ENCODE measurements at regions not wholly inside any gene's neighbourhood (a gene's known extent, or its start where the extent isn't known, plus 50 kb on each side); places are given as distances from the start of the nearest gene placed in this dataset.

GRCh38 chr21:33135925-33136324, 66.0 kb downstream of the OLIG1 start:
- H3K4me1 ChIP-seq (ENCODE audit: control insufficient read depth in 1 of 2, insufficient read depth in 2 of 2, low read depth in 1 of 2, low read length in 1 of 2): no peaks in the 10 kb centered on the region
- no peak overlapping the region for H3K9ac ChIP-seq
- H2AFZ ChIP-seq (ENCODE audit: low read depth): no peak overlapping the region
- no peaks in the 10 kb centered on the region for H4K20me1 ChIP-seq (ENCODE audit: insufficient read depth)
- no peak overlapping the region for H3K4me3 ChIP-seq (ENCODE audit: low read depth in 2 of 2, low read length in 1 of 2)
- H3K9me3 ChIP-seq: no peaks in the 10 kb centered on the region
- TF ChIP-seq IRF3 (IDR thresholded peaks at IDR 0.05; ENCODE audit: low read depth, low read length) (no peak), MXI1 (IDR thresholded peaks at IDR 0.05; ENCODE audit: low read depth, low read length) (no peak), MEF2A (IDR thresholded peaks at IDR 0.05; ENCODE audit: borderline replicate concordance, low read depth) (no peak), ELF1 (IDR thresholded peaks at IDR 0.05) (no peak), FOXJ3 (CRISPR knock-in tag; IDR thresholded peaks at IDR 0.05) (no peak), JUND (IDR thresholded peaks at IDR 0.05) (no peak), NFIC (IDR thresholded peaks at IDR 0.05; ENCODE audit: borderline replicate concordance) (no peak), FOXM1 (IDR thresholded peaks at IDR 0.05; ENCODE audit: low read depth) (no peak), USF1 (IDR thresholded peaks at IDR 0.05; ENCODE audit: borderline replicate concordance, low read depth) (no peak), MAX (IDR thresholded peaks at IDR 0.05; ENCODE audit: low read depth) (no peak), USF2 (IDR thresholded peaks at IDR 0.05; ENCODE audit: borderline replicate concordance, low read depth, low read length) (no peak), SIN3A (IDR thresholded peaks at IDR 0.05; ENCODE audit: borderline replicate concordance, low read depth, low read length) (no peak)
- H3F3A ChIP-seq (replicated peaks; ENCODE audit: insufficient read depth): no peaks in the 10 kb centered on the region
- peaks cover 93% of the 10 kb centered on the region for H3K27me3 ChIP-seq (ENCODE audit: insufficient read depth)
- no peak overlapping the region for H3K27ac ChIP-seq (ENCODE audit: low read depth in 2 of 2, low read length in 1 of 2)
- DNase-seq: no peak
- H3K79me2 ChIP-seq (ENCODE audit: insufficient read depth): no peaks in the 10 kb centered on the region
- ChIA-PET POLR2A (no interaction called here), CTCF (interaction anchor here (0.9 to 1.3 kb wide), 2 partner anchors 9 to 61 kb away, joined by 3 to 7 read pairs; no protein-coding TSS in a partner anchor)
- H3K4me2 ChIP-seq: no peak overlapping the region
- no peaks in the 10 kb centered on the region for H3K9me2 ChIP-seq
- WGBS (ENCODE audit: low lambda C conversion rate): 23% methylated on average over 8 of the region's 8 CpGs
- H3K36me3 ChIP-seq (replicated peaks in 1 of 2; ENCODE audit: control insufficient read depth in 1 of 2, insufficient read depth in 2 of 2, low read length in 1 of 2): no peaks in the 10 kb centered on the region

- Histone ChIP-seq H3K9me2 (no peaks in the 10 kb centered on the region), H3K9me3 (no peaks in the 10 kb centered on the region), H3K79me2 (ENCODE audit: insufficient read depth) (no peaks in the 10 kb centered on the region), H3F3A (replicated peaks; ENCODE audit: insufficient read depth) (no peaks in the 10 kb centered on the region), H3K4me1 (ENCODE audit: control insufficient read depth in 1 of 2, insufficient read depth in 2 of 2, low read depth in 1 of 2, low read length in 1 of 2) (no peaks in the 10 kb centered on the region), H3K27ac (ENCODE audit: low read depth in 2 of 2, low read length in 1 of 2) (no peak overlapping the region), H3K36me3 (replicated peaks in 1 of 2; ENCODE audit: control insufficient read depth in 1 of 2, insufficient read depth in 2 of 2, low read length in 1 of 2) (no peaks in the 10 kb centered on the region), H3K27me3 (ENCODE audit: insufficient read depth) (peaks cover 92% of the 10 kb centered on the region), H3K4me3 (ENCODE audit: low read depth in 2 of 2, low read length in 1 of 2) (no peak overlapping the region), H3K9ac (no peak overlapping the region), H4K20me1 (ENCODE audit: insufficient read depth) (no peaks in the 10 kb centered on the region), H3K4me2 (no peak overlapping the region), H2AFZ (ENCODE audit: low read depth) (no peak overlapping the region)
- TF ChIP-seq POLR2AphosphoS5 (IDR thresholded peaks at IDR 0.05; ENCODE audit: low read depth, low read length) (no peak), NRF1 (IDR thresholded peaks at IDR 0.05; ENCODE audit: low read depth, low read length) (no peak), FOSL2 (IDR thresholded peaks at IDR 0.05; ENCODE audit: borderline replicate concordance, low read depth) (no peak), FOXM1 (IDR thresholded peaks at IDR 0.05; ENCODE audit: low read depth) (no peak), RCOR1 (IDR thresholded peaks at IDR 0.05; ENCODE audit: low read length) (no peak), TAF1 (IDR thresholded peaks at IDR 0.05; ENCODE audit: borderline replicate concordance, low read depth, low read length) (no peak), SIN3A (IDR thresholded peaks at IDR 0.05; ENCODE audit: borderline replicate concordance, low read depth, low read length) (no peak)
- ChIA-PET CTCF (interaction anchor here (0.9 to 2.3 kb wide), 3 partner anchors 10 to 60 kb away, joined by 3 to 7 read pairs (median 5); no protein-coding TSS in a partner anchor), POLR2A (no interaction called here)
- DNase-seq: no peak
- 26% methylated on average over 7 of the region's 7 CpGs for WGBS (ENCODE audit: low lambda C conversion rate)
Observed at GRCh38 chr21:33136847-33137502, 67.0 kb downstream of the OLIG1 start.
